Fibroblast of lung (primary cell): ENCODE measurements at regions not wholly inside any gene's neighbourhood (a gene's known extent, or its start where the extent isn't known, plus 50 kb on each side); places are given as distances from the start of the nearest gene placed in this dataset.
A peak's percentile ranks its signal among the peaks of the same experiment; 100 is the strongest.

Experiments
- DNase-seq, 2 donors: peaks; one replicate each; pipeline versions ENCODE4 v3.0.0 to v3.0.0-alpha.2; 2010; ENCODE audit warnings: low read depth in 2 of 2
- H2AFZ ChIP-seq: 2 replicates; pipeline ENCODE4 v1.5.1; 2012; ENCODE audit warnings: low read length, control low read depth, inconsistent platforms
- H3K27ac ChIP-seq: 2 replicates; pipeline ENCODE4 v1.5.1; 2011; ENCODE audit warnings: low read length, control low read depth; ENCODE audit not compliant: insufficient read depth
- H3K27me3 ChIP-seq: 2 replicates; pipeline ENCODE4 v1.5.1; 2011; ENCODE audit warnings: mild to moderate bottlenecking, low read length; ENCODE audit not compliant: control insufficient read depth, insufficient read depth
- H3K36me3 ChIP-seq: 2 replicates; pipeline ENCODE4 v1.5.1; 2011; ENCODE audit warnings: low read length; ENCODE audit not compliant: control insufficient read depth, insufficient read depth
- H3K4me1 ChIP-seq: 2 replicates; pipeline ENCODE4 v1.5.1; 2011; ENCODE audit warnings: low read length; ENCODE audit not compliant: control insufficient read depth, insufficient read depth; ENCODE audit errors: extremely low read depth
- H3K4me2 ChIP-seq: 2 replicates; pipeline ENCODE4 v1.5.1; 2011; ENCODE audit warnings: low read length, control low read depth; ENCODE audit not compliant: insufficient read depth; ENCODE audit errors: extremely low read depth
- H3K4me3 ChIP-seq, 4 experiments: fragments of 200-600 bp in 1 of 4; sonication (generic) in 1 of 4; replicated peaks in 1 of 4; 2 replicates each; pipeline ENCODE4 v1.5.1; 2011 to 2016; ENCODE audit warnings: low read length in 4 of 4, low read depth in 3 of 4, mild to moderate bottlenecking in 3 of 4, control low read depth in 2 of 4, inconsistent platforms in 1 of 4, mixed read lengths in 1 of 4; ENCODE audit not compliant: insufficient read depth in 1 of 4; ENCODE audit errors: control extremely low read depth in 1 of 4
- H3K79me2 ChIP-seq: 2 replicates; pipeline ENCODE4 v1.5.1; 2012; ENCODE audit warnings: mild to moderate bottlenecking, low read length, inconsistent platforms; ENCODE audit not compliant: control insufficient read depth, insufficient read depth
- H3K9ac ChIP-seq: 2 replicates; pipeline ENCODE4 v1.5.1; 2011; ENCODE audit warnings: mild to moderate bottlenecking, low read length, control low read depth; ENCODE audit not compliant: insufficient read depth
- H3K9me3 ChIP-seq: 2 replicates; pipeline ENCODE4 v1.5.1; 2012; ENCODE audit warnings: low read depth, low read length; ENCODE audit not compliant: control insufficient read depth, insufficient read depth
- H4K20me1 ChIP-seq: 2 replicates; pipeline ENCODE4 v1.5.1; 2011; ENCODE audit warnings: low read length; ENCODE audit not compliant: control insufficient read depth, insufficient read depth; ENCODE audit errors: extremely low read depth
- CTCF ChIP-seq, 2 donors: IDR thresholded peaks in 1 of 2; conservative IDR thresholded peaks in 1 of 2; 1 replicate in 1 of 2; 2 replicates in 1 of 2; pipeline ENCODE4 v1.5.1; 2011 to 2012; ENCODE audit warnings: low read length in 2 of 2, control low read depth in 1 of 2, inconsistent platforms in 1 of 2, low read depth in 1 of 2, mild to moderate bottlenecking in 1 of 2
- EZH2 ChIP-seq: IDR thresholded peaks from 2 replicates; pipeline ENCODE4 v1.5.1; 2012; ENCODE audit warnings: low read length, control low read depth, mild to moderate bottlenecking; ENCODE audit errors: missing control alignments

- H3K36me3 ChIP-seq: no peaks in the 10 kb centered on the region
- H3K9ac ChIP-seq: no peak overlapping the region
- peak overlapping the region; percentile 40 for H3K4me2 ChIP-seq
- no peaks in the 10 kb centered on the region for H3K79me2 ChIP-seq
- peak; percentile 76 to 94 for DNase-seq
- H3K27me3 ChIP-seq: no peaks in the 10 kb centered on the region
- no peaks in the 10 kb centered on the region for H3K9me3 ChIP-seq
- peak overlapping the region in 1 of 4 experiments; percentile 3 for H3K4me3 ChIP-seq
- no peak overlapping the region for H2AFZ ChIP-seq
- no peaks in the 10 kb centered on the region for H4K20me1 ChIP-seq
- TF ChIP-seq CTCF (conservative IDR thresholded peaks at IDR 0.05 in 1 of 2, IDR thresholded peaks at IDR 0.05 in 1 of 2; ENCODE audit: low read depth in 1 of 2, low read length in 2 of 2) (no peak), EZH2 (no peak)
- H3K4me1 ChIP-seq: peaks cover 11% of the 10 kb centered on the region
- peak overlapping the region; percentile 62 for H3K27ac ChIP-seq
Measured at GRCh38 chr18:67265464-67266245, 250.9 kb downstream of the DSEL start.

- H3K4me1 ChIP-seq: peaks cover 11% of the 10 kb centered on the region
- peak in 1 of 2 donors; percentile 24 for DNase-seq
- no peaks in the 10 kb centered on the region for H4K20me1 ChIP-seq
- H3K9me3 ChIP-seq: no peaks in the 10 kb centered on the region
- H3K27ac ChIP-seq: no peak overlapping the region
- H3K9ac ChIP-seq: no peak overlapping the region
- no peak overlapping the region for H2AFZ ChIP-seq
- H3K27me3 ChIP-seq: no peaks in the 10 kb centered on the region
- H3K79me2 ChIP-seq: no peaks in the 10 kb centered on the region
- no peaks in the 10 kb centered on the region for H3K36me3 ChIP-seq
- no peak for TF ChIP-seq CTCF (conservative IDR thresholded peaks at IDR 0.05 in 1 of 2, IDR thresholded peaks at IDR 0.05 in 1 of 2; ENCODE audit: low read depth in 1 of 2, low read length in 2 of 2)
- TF ChIP-seq EZH2: no peak
- no peak overlapping the region for H3K4me3 ChIP-seq
- H3K4me2 ChIP-seq: no peak overlapping the region
Measured at GRCh38 chr18:67261931-67262552, 254.5 kb downstream of the DSEL start.

GRCh38 chr18:67260841-67261240, 255.7 kb downstream of the DSEL start:
- Histone ChIP-seq H3K4me3 (no peak overlapping the region), H3K27me3 (no peaks in the 10 kb centered on the region), H3K36me3 (no peaks in the 10 kb centered on the region), H3K9ac (no peak overlapping the region), H3K27ac (no peak overlapping the region), H2AFZ (no peak overlapping the region), H3K4me2 (no peak overlapping the region), H3K9me3 (no peaks in the 10 kb centered on the region), H3K79me2 (no peaks in the 10 kb centered on the region), H3K4me1 (peaks cover 5% of the 10 kb centered on the region), H4K20me1 (no peaks in the 10 kb centered on the region)
- TF ChIP-seq EZH2 (no peak), CTCF (conservative IDR thresholded peaks at IDR 0.05 in 1 of 2, IDR thresholded peaks at IDR 0.05 in 1 of 2; ENCODE audit: low read depth in 1 of 2, low read length in 2 of 2) (no peak)
- DNase-seq: peak in 1 of 2 donors; percentile 62
